ENCODE measurements at regions not wholly inside any gene's neighbourhood (a gene's known extent, or its start where the extent isn't known, plus 50 kb on each side); places are given as distances from the start of the nearest gene placed in this dataset.
A peak's percentile ranks its signal among the peaks of the same experiment; 100 is the strongest.

GRCh38 chr3:40971191-40972168 lies 227.8 kb upstream of the CTNNB1 start:
- peak overlapping the region; percentile 50 for H3K27ac ChIP-seq
- H3K4me1 ChIP-seq: peaks cover 23% of the 10 kb centered on the region
- no peaks in the 10 kb centered on the region for H3K36me3 ChIP-seq
- H3K9me3 ChIP-seq: no peaks in the 10 kb centered on the region
- TF ChIP-seq POLR2A (IDR thresholded peaks at IDR 0.05): no peak
- TF ChIP-seq CTCF (IDR thresholded peaks at IDR 0.05): no peak
- peak; percentile 46 to 94 for TF ChIP-seq POLR2AphosphoS5 (IDR thresholded peaks at IDR 0.05; ENCODE audit: insufficient read depth in 1 of 2, low read depth in 1 of 2)
- H3K27me3 ChIP-seq: no peaks in the 10 kb centered on the region
- DNase-seq (ENCODE audit: extremely low spot score in 2 of 2): peak in 1 of 2 donors; percentile 98
- intact Hi-C loops (cut with DNase I): no loop called here
- H3K4me3 ChIP-seq: no peak overlapping the region

GRCh38 chr3:40972350-40972749 lies 227.0 kb upstream of the CTNNB1 start:
- Histone ChIP-seq H3K27me3 (no peaks in the 10 kb centered on the region), H3K4me1 (peaks cover 23% of the 10 kb centered on the region), H3K4me3 (no peak overlapping the region), H3K9me3 (no peaks in the 10 kb centered on the region), H3K27ac (peak overlapping the region; percentile 50), H3K36me3 (no peaks in the 10 kb centered on the region)
- DNase-seq (ENCODE audit: extremely low spot score in 2 of 2): no peak
- intact Hi-C loops (cut with DNase I): no loop called here
- TF ChIP-seq CTCF (IDR thresholded peaks at IDR 0.05) (no peak), POLR2AphosphoS5 (IDR thresholded peaks at IDR 0.05; ENCODE audit: insufficient read depth in 1 of 2, low read depth in 1 of 2) (no peak), POLR2A (IDR thresholded peaks at IDR 0.05) (no peak)

- Histone ChIP-seq H3K4me1 (peaks cover 23% of the 10 kb centered on the region), H3K4me3 (no peak overlapping the region), H3K9me3 (no peaks in the 10 kb centered on the region), H3K27me3 (no peaks in the 10 kb centered on the region), H3K36me3 (no peaks in the 10 kb centered on the region), H3K27ac (no peak overlapping the region)
- no peak for DNase-seq (ENCODE audit: extremely low spot score in 2 of 2)
- intact Hi-C loops (cut with DNase I): no loop called here
- TF ChIP-seq POLR2A (IDR thresholded peaks at IDR 0.05) (no peak), CTCF (IDR thresholded peaks at IDR 0.05) (no peak), POLR2AphosphoS5 (IDR thresholded peaks at IDR 0.05; ENCODE audit: insufficient read depth in 1 of 2, low read depth in 1 of 2) (no peak)
These were observed 226.2 kb upstream of the CTNNB1 start for GRCh38 chr3:40973141-40973540.

GRCh38 chr3:40975711-40976121 lies 223.6 kb upstream of the CTNNB1 start:
- Histone ChIP-seq H3K36me3 (no peaks in the 10 kb centered on the region), H3K4me1 (peaks cover 19% of the 10 kb centered on the region), H3K4me3 (no peak overlapping the region), H3K27ac (no peak overlapping the region), H3K9me3 (no peaks in the 10 kb centered on the region), H3K27me3 (no peaks in the 10 kb centered on the region)
- no peak for DNase-seq (ENCODE audit: extremely low spot score in 2 of 2)
- TF ChIP-seq POLR2AphosphoS5 (IDR thresholded peaks at IDR 0.05; ENCODE audit: insufficient read depth in 1 of 2, low read depth in 1 of 2): no peak
- no peak for TF ChIP-seq CTCF (IDR thresholded peaks at IDR 0.05)
- TF ChIP-seq POLR2A (IDR thresholded peaks at IDR 0.05): no peak
- intact Hi-C loops (cut with DNase I): no loop called here

- no peak for DNase-seq (ENCODE audit: extremely low spot score in 2 of 2)
- H3K4me1 ChIP-seq: peaks cover 14% of the 10 kb centered on the region
- no peak for TF ChIP-seq POLR2A (IDR thresholded peaks at IDR 0.05)
- TF ChIP-seq POLR2AphosphoS5 (IDR thresholded peaks at IDR 0.05; ENCODE audit: insufficient read depth in 1 of 2, low read depth in 1 of 2): no peak
- TF ChIP-seq CTCF (IDR thresholded peaks at IDR 0.05): no peak
- intact Hi-C loops (cut with DNase I): no loop called here
- no peaks in the 10 kb centered on the region for H3K36me3 ChIP-seq
- no peaks in the 10 kb centered on the region for H3K27me3 ChIP-seq
- H3K27ac ChIP-seq: no peak overlapping the region
- H3K9me3 ChIP-seq: no peaks in the 10 kb centered on the region
- H3K4me3 ChIP-seq: no peak overlapping the region
These were observed 223.1 kb upstream of the CTNNB1 start for GRCh38 chr3:40976241-40976640.
